GM18861 (cell line): ENCODE measurements at regions not wholly inside any gene's neighbourhood (a gene's known extent, or its start where the extent isn't known, plus 50 kb on each side); places are given as distances from the start of the nearest gene placed in this dataset.

Experiments
- ATAC-seq: cut with Tn5 transposase; IDR thresholded peaks from one replicate; pipeline ENCODE4 v1.9.1; 2021; ENCODE audit not compliant: unreplicated experiment

DNA sequence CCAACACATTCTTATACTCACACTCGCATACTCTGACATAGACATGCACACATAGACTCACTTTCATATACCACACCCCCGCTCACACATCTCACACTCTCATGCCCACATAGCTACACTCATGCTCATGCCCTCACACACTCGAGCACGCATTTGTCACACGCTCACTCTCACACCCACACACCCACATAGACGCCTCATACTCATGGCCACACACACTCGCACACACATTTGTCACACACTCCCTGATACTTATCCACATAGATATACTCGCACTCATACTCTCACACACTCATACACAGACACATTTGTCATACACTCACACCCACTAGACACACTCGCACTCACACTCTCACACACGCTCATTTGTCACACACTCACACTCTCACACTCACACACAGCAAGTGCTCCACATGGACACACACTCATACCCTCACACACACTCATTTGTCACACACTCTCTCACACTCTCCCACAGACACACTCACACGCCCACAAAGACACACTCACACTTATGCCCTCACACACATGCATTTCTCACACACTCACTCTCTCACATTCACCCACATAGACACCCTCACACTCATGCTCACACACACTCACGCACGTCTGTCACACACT is 50.9 kb downstream of the TNP1 start:
- ATAC-seq = no peak

DNA sequence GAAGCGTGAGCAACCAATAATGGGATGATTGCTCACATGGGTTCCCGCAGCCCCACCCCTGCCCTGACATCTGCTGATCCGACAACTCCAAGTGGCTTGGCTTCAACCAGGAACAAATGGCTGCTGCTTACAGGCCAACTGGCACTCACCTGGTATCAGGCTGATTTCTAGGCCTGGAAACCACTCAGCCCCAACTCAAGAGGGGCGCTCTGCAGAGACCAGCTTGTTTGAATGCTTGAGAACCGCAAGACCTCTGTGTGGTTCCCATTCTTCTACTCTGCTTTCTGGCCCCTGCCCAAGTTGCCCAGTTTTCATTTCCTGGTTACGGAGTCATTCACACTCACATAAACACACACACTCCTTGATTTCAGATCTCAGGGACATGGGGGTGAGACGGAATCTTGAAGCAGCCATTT is 52.0 kb downstream of the TNP1 start:
- no peak for ATAC-seq

DNA sequence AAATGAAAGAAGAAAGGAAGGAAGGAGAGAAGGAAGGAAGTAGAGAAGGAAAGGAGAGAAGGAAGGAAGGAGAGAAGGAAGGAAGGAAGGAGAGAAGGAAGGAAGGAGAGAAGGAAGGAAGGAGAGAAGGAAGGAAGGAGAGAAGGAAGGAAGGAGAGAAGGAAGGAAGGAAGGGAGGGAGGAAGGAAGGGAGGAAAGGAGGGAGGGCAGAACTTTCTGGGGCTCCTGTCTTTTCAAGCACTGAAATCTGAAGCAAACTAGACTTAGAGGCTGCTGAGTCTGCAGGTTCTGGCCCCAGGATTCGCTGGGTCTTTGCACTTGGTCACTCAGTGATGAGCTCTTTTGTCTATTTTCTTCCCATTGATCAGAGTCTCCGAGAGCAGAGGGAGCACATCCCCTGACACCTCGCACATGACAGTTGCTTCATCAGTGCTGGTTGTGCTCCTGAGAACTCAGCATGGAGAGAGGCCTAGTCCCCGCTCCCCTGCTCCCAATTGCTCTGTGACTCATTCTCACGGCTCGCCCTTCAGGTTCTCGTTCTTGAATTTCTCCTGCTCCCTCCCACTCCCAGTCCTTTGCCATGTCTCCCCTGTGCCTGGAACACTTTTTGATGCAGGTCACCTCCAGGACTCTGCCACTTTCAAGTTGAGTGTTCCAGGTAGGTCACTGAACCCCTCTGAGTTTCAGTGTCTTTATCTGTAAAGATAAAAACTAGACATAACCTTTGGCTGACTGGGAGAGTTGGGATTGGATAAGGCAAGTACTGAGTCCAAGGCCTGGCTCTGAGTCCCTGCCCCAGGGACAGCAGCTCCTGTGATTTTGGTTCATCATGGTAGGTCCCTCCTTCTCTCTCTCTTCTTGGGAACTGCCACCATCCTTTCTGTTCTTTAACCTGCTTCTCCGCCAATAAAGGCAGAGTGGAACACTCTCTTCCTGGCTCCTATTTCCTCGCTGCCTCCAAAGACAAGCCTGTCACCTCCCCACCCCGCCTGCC is 55.2 kb downstream of the TNP1 start:
- ATAC-seq = no peak

DNA sequence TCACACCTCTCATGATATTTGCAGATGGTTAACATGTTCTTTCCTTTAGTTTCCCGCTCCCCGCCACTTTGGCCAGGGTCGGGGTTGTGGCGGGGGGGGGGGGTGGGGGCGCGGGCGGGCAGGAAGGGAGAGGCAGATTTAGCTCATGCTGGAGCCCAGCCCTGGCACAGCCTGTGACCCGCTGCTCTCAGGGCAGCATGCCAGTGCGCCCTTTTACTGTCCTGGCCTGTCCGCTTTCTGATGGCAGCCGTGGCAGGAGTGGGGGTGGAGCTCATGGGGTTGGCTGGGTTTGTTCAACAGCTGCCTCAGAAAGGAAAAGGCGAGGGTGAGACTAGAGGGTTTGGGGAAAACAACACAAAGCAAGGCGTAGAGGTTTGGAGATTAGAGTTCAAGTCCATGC is 56.1 kb downstream of the TNP1 start:
- no peak for ATAC-seq

DNA sequence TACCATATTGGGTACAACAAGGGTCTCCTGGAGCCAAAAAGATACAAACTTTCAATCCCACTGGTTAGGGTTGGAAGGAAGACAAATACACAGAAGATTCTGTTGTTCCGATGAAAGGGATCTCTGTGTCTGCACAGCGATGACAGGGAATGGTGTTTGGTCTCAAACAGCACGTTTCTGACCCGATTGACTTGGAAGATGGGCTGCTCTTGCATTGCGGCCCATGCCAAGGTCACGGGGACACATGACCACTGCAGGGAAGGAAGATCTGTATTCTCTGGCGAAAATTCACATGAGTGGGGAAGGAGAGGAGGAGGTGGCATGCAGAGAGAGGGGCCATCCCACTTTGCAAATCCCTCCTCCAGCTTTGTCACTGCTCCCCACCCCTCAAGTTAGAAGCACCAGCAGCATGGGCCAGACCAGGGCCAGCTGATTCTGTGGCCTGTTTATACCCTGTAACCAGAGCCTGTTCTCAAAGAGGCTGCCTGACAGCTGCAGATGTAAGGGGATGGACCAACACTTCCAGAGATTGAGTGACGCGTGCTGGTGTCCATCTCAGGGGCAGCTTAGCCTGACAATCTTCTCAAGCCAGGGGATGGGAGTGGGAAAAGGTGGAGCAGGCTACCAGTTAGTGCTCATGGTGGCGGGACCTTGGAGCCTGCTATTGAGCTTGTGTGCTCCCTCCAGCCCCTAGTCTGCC is 57.2 kb downstream of the TNP1 start:
- ATAC-seq = no peak

DNA sequence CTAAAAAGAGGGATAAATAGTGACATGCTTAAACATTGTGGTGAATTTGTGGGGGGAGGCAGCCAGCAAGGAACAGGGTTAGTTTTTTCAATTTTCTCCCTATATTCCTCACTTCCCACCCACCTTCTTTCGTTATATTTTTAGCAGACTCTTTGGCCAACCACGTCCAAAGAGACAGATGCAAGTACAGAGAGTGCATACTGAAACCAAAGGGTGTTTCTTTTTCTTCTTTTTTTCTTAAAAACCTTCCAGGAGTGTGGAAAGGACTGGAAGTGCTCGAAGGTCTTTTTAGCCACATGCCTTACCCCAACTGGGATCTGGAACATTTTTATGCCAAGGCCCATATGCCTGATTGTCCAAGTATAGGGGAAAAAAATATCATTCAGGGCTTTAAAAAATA is 59.0 kb downstream of the TNP1 start:
- no peak for ATAC-seq

DNA sequence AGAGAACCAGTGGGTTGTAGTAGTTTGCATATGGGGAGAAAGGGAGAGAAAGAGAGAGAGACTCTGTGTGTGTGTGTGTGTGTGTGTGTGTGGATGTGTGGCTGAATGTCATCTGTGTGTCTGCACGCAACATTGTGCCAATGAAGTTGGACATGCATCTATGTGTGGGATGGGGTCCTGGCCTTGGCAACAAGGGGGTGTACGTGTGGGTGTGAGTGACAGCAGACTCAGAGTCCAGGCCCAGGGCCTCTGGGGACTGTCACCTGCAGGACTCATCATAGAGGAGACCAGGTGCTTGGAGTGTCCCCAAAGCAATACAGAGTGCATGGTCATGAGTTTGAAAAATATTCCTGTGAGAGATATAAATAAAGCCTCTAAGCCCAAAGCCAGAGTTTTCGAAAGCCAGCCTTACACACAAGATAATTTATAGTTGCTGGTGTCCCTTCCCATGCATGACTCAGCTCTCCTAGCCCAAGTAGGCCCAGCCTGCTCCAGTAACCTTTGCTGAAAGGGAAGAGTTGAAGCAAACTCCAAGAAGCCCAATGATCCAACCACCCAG is 59.9 kb downstream of the TNP1 start:
- ATAC-seq = no peak

DNA sequence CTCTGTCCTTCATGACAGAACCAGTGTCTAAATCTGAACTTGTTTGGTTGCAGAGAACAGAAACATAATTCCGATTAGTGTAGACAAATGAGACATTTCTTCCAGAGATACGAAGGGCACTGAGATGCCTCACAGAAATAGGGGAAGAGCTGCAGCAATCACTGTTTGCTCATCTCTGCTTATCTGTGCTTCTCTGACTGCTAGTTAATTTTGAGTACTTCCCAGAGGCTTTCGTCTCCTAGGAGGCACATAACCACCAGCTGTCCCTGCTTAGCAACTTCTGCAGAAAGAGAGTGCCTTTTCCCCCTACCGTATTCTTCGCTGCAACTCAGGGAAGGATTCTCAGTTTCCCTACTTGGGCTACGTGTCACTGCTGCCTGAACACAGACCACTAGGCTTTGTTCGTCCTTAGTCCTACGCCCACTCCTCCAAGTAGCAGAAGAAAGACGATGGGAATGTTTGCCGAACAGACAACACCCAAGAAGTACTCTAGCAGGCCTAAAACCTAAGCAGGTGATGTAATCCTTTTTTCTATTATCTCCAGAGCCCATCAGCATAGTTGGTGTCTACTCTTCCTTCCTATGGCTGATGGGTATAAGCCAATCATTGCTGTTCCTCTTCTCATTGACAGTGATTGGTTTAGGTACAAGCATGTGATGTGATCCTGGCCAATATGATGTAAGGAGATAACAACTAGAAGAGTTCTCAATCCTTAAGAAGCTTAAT is 63.6 kb downstream of the TNP1 start:
- ATAC-seq = no peak

DNA sequence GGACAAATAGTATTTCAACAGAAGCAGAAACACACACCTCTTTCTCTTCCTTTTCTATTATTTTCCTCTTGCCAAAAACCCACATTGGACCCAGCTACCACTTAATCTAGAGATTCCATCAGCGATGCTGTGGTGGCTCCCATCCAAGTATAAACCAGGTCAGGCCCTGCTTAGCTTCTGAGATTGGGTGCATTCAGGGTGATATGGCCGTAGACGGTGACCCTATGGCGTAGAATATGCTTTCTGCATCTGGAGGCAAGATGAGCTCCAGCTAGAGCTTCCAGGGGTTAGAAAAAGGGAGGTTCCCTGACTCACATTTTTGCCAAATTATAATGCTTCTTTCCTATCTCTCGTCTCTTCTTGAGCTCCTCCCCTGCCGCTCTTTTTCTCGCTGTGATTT is 66.5 kb downstream of the TNP1 start:
- ATAC-seq = no peak

DNA sequence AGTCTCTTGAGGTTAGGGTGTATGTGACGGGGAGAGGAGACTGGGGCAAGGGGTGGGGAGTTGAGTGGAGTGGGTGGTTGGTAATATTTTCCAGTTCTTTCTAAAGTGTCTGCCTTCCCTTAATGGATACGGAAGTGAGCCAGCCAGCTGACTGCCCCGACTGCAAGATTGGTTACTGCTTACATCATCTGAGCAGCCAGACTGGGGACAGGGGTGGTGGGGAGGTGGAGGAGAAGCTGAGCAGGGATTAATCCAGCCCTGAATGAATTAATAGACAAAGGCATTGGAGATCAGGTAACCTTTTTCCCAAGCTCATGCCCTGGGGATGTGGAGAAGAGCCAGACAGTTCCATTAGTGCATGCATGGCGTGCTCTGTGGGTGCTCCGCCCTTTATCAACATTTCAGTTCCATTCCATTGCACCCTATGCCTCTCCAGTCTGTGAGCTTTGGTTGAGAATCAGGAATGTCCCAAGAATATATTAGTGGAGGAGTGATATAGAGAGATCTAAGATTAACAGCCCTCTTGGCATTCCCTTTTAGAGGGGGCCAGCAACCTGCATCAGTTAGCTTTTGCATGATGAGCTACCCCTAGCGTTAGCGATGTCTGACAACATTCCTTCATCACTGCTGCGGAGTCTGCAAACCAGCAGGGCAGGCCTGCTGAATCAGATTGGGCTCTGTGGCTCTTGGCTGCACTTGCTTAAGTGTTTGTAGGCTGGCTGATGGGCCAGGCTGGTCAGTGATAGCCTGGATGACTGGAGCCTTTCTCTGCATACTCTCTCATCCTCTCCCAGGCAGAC is 67.4 kb downstream of the TNP1 start:
- ATAC-seq = no peak

DNA sequence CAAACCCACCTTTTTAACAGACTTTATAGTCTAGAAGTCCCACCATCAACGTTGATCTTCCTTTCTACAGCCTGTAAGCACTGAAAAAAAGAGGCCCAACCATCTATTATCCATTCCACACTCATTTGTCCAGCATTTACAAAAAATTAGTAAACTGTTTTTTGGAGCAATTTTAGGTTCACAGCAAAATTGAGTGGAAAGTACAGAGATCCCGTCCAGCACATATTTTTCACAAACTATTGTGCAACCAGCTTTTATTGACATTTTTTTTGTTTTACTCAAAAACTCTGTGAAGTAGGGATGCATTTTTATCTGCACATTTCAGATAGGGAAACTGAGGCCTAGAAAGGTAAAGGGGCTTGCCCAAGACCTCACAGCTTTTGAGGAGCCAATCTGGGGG is 68.6 kb downstream of the TNP1 start:
- ATAC-seq = no peak

DNA sequence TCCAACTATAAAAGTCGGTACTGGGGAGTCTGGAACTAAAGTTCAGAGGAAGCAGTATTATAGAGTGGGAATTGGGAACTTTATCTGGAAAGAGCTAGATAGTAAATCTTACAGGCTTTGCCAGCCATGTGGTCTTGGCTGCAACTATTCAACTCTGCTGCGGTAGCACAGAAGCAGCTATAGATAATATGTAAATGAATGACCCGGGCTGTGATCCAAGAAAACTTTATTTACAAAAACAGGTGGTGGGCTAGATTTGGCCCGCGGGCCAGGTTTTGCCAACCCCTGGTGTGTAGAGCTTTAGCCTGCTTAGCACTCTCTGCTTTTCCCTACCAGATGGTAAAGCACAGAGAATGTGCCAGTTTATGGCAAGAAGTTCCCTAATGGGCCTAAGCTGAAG is 70.8 kb downstream of the TNP1 start:
- ATAC-seq = no peak

DNA sequence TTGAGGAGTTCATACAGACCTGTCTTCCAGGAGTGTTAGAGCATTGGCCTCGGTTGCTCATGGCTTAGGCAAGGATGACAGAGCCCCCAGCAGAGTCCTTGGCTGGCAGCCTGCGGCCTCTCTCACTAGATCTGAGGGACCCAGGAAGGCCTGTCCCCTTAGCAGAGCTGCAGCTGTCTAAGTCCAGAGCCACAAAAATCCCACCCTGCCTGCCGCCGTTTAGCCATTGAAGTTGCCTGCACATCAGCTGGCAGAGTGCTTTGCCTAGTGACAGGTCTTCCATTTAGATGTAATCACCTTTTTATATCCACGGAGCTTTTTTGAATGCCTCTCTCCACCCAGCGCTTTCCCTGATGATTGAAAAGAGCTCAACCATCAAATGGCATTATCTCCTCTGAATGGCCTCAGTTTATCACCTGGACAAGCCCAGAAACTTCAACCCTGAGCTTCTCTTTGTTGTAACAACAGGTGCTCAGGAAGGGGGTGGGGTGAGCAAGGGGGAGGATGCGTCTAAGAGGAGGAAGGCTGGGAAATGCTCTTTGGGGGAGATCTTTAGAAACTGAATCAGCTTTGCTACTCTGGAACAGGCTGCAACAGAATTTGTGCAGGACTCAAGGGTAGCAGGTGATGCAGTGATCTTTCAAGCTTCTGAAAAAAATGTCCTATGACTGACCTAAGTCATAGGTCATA is 71.9 kb downstream of the TNP1 start:
- ATAC-seq = no peak

DNA sequence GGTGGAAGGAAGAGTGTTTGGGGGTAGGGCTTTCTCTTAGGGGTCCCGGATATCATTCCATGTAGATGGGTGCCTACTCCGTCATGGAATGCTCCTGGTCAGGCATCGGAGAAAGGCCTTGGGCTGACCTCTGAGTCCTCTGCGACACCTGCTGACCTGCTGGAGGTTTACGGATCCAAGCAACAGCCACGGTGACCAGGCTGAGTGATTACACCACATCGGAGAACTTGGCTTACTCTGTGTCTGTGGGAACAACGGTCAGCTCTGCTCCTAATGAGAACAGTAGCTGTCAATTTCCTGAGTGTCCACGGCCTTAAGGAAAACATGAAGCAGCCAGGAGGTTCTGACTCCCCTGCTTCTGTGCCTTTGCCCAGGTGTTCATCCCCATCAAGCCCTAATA is 73.2 kb downstream of the TNP1 start:
- ATAC-seq = no peak

DNA sequence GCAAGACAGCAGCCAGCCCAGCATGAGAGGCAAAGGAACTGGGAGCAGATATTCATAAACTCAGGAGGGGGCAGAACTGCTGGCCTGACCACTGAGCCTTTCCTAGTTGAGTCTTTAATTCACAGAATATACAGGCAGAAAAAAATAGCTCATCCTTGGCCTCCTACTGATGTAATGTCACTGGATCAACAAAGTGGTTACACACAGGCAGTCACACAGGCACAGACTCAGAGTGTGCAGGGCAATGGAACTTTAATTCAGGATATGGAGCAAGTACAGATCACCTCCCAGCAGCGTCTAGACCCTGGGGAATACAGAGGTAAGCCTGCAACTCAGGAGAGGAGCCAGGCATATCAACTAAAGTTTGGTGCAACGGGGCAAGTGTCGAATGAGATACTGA is 75.4 kb downstream of the TNP1 start:
- ATAC-seq = no peak

DNA sequence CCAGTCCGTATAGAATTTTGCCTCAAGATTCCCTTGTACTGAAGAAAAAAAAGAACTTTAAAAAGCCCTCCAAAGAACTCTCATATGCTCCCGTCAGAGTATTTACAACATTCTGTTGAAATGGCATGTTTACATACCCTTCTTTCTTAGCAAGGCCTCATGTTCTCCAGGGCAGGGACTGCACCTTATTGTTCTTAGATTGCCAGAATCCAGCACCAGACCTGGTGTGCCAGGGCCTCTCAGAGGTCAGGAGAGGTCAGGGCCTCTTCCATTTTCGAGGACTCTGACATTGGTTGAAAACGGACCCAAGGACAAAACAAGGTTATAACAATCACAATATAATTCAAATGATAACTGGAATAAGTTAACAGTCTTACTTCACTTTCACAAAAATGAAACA is 78.2 kb downstream of the TNP1 start:
- ATAC-seq = no peak

DNA sequence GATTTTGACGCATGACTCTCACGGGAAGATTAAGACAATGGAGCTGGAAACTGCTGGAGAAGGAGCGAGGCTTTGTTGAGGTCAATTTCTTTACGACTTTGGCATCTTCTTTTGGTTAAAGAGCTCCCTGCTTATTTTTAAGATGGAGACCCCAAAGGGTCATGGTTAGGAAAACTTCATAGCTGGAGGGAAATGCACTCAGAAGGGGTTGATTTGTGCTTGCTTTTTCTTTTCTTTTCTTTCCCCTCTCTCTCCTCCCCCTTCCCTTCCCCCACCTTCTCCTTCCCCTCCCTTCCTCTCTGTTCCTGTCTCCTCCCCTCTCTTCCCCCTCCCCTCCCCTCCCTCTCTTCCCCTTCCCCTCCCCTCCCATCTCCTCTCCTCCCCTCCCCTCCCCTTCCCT is 79.0 kb downstream of the TNP1 start:
- ATAC-seq = no peak

DNA sequence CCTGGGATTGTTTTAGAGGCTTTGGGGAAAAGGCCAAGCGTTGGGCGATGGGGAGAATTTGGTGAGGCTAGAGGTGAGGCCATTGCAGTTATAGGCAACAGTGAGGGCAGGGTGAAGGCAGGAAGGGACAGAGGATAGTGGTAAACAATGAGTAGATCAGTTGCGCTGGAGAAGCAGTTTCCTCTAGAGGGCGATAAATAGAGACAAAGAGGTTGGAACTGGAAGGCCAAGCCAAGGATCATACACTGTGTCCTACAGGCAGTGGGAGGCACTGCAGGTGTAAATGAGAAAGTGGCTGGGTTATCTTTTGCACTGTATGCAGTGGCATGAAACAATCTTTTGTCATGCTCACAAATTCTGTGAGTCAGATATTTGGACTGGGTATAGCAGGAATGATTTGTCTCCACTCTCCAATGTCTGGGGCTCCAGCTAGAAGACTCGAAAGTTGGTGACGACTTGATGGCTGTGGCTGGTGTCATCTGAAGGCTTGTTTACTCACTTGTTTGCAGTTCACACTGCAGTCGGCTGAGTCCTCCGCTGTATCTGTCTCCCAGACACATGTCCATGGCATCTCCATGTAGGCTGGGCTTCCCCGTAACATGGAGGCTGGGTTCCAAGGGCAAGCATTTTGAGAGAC is 82.1 kb downstream of the TNP1 start:
- peak; percentile 98 for ATAC-seq
